ENCODE measurements at regions not wholly inside any gene's neighbourhood (a gene's known extent, or its start where the extent isn't known, plus 50 kb on each side); places are given as distances from the start of the nearest gene placed in this dataset.

GRCh38 chr4:165787516-165788274 lies 85.3 kb upstream of the TLL1 start:
- TF ChIP-seq CTCF (IDR thresholded peaks at IDR 0.05; ENCODE audit: low read length): no peak
- no peak for TF ChIP-seq EZH2 (IDR thresholded peaks at IDR 0.05; ENCODE audit: borderline replicate concordance, low read length)
